ENCODE measurements at regions not wholly inside any gene's neighbourhood (a gene's known extent, or its start where the extent isn't known, plus 50 kb on each side); places are given as distances from the start of the nearest gene placed in this dataset.

- no peaks in the 10 kb centered on the region for H3K27me3 Mint-ChIP-seq (ENCODE audit: insufficient read depth, low read depth, poor library complexity)
- no peaks in the 10 kb centered on the region; the same call in 2 of the 3 replicates for H3K9me3 Mint-ChIP-seq
- ATAC-seq: no peak
- H3K27ac Mint-ChIP-seq: no peak overlapping the region
- no peak overlapping the region for H3K4me3 Mint-ChIP-seq
- H3K27me3 ChIP-seq (ENCODE audit: insufficient read depth): no peaks in the 10 kb centered on the region
- no peak overlapping the region for H3K4me3 ChIP-seq
- H3K4me2 ChIP-seq: no peak overlapping the region
- no peaks in the 10 kb centered on the region for H3F3A ChIP-seq (replicated peaks; ENCODE audit: low read depth)
- H3K9me2 ChIP-seq (ENCODE audit: insufficient read depth): 0 out of 2 replicates have a peak, but pooled peaks cover 3% of the 10 kb centered on the region
- no peak for DNase-seq (ENCODE audit: low spot score)
- H3K79me2 ChIP-seq (replicated peaks; ENCODE audit: insufficient read depth): no peaks in the 10 kb centered on the region
- H3K4me1 Mint-ChIP-seq: no peaks in the 10 kb centered on the region
- no peaks in the 10 kb centered on the region for H3K36me3 ChIP-seq (ENCODE audit: insufficient read depth)
- no peak for TF ChIP-seq CTCF (conservative IDR thresholded peaks at IDR 0.05; ENCODE audit: low read depth in 2 of 2)
- no peak for TF ChIP-seq STAT1 (IDR thresholded peaks at IDR 0.05; ENCODE audit: unreplicated experiment)
- TF ChIP-seq EZH2phosphoT487 (IDR thresholded peaks at IDR 0.05; ENCODE audit: unreplicated experiment): no peak
- TF ChIP-seq ZNF114 (CRISPR knock-in tag; IDR thresholded peaks at IDR 0.05): no peak
- TF ChIP-seq ETS1 (IDR thresholded peaks at IDR 0.05): no peak
- TF ChIP-seq POLR2AphosphoS5 (IDR thresholded peaks at IDR 0.05; ENCODE audit: low read depth): no peak
- no peak for TF ChIP-seq ZNF462 (CRISPR knock-in tag; IDR thresholded peaks at IDR 0.05)
- TF ChIP-seq ZNF331 (CRISPR knock-in tag; IDR thresholded peaks at IDR 0.05; ENCODE audit: low read depth): no peak
- TF ChIP-seq EZH2 (IDR thresholded peaks at IDR 0.05; ENCODE audit: low read depth, unreplicated experiment): no peak
- H4K20me1 ChIP-seq (replicated peaks; ENCODE audit: insufficient read depth): no peaks in the 10 kb centered on the region
- H3K36me3 Mint-ChIP-seq (ENCODE audit: low read depth): no peaks in the 10 kb centered on the region
- no peak overlapping the region for H3K27ac ChIP-seq (ENCODE audit: low read depth)
- H3K4me1 ChIP-seq (ENCODE audit: insufficient read depth): no peaks in the 10 kb centered on the region
- H2AFZ ChIP-seq: no peak overlapping the region
These were observed 821.6 kb upstream of the ZEB2 start for GRCh38 chr2:145341536-145341935.

Data from GM23338 (cell line).